ENCODE measurements at regions not wholly inside any gene's neighbourhood (a gene's known extent, or its start where the extent isn't known, plus 50 kb on each side); places are given as distances from the start of the nearest gene placed in this dataset.

- H3K27ac ChIP-seq (ENCODE audit: insufficient read length, low read depth, low read length), result no peak overlapping the region
- no peak overlapping the region for H4K91ac ChIP-seq (ENCODE audit: insufficient read length, low read depth, low read length)
- H3K14ac ChIP-seq (ENCODE audit: insufficient read depth, low read length), result no peak overlapping the region
- H3K18ac ChIP-seq (ENCODE audit: insufficient read length, low read depth, low read length), result no peak overlapping the region
- no peak overlapping the region for H2BK120ac ChIP-seq (ENCODE audit: low read depth, low read length, poor library complexity, severe bottlenecking)
- no peaks in the 10 kb centered on the region for H3K79me2 ChIP-seq (ENCODE audit: insufficient read depth, low read length)
- Mint-ChIP-seq H3K36me3 (ENCODE audit: insufficient read depth in 1 of 3, low read depth in 3 of 3) (no peaks in the 10 kb centered on the region), H3K9me3 (no peaks in the 10 kb centered on the region), H3K27me3 (ENCODE audit: low read depth) (peaks cover 19% of the 10 kb centered on the region), H3K4me3 (no peak overlapping the region), H3K4me1 (peaks cover 20 to 24% of the 10 kb centered on the region in 2 experiments), H3K27ac (no peak overlapping the region)
- no peak overlapping the region for H2BK20ac ChIP-seq (ENCODE audit: low read depth, low read length, poor library complexity, severe bottlenecking)
- no peak overlapping the region for H2AK5ac ChIP-seq (ENCODE audit: insufficient read length, low read length)
- no peak overlapping the region for H2AFZ ChIP-seq (ENCODE audit: low read length)
- H4K8ac ChIP-seq (replicated peaks; ENCODE audit: insufficient read length, low read depth, low read length), result no peak overlapping the region
- H3K23ac ChIP-seq (ENCODE audit: insufficient read length, low read depth, low read length), result no peak overlapping the region
- no peaks in the 10 kb centered on the region for H3K79me1 ChIP-seq (ENCODE audit: insufficient read depth, low read depth, low read length, poor library complexity, severe bottlenecking)
- H4K20me1 ChIP-seq (ENCODE audit: control insufficient read depth, insufficient read depth, insufficient read length), result no peaks in the 10 kb centered on the region
- H3K4ac ChIP-seq (ENCODE audit: low read depth, low read length), result no peak overlapping the region
- no peak overlapping the region for H3K56ac ChIP-seq (ENCODE audit: insufficient read length, low read depth, low read length)
- H3K4me1 ChIP-seq (ENCODE audit: insufficient read depth, low read length), result no peaks in the 10 kb centered on the region
- WGBS (ENCODE audit: extremely low coverage, insufficient read length, low lambda C conversion rate), result no CpG with 5 or more reads among the region's 8 CpGs
- H3K9ac ChIP-seq (ENCODE audit: extremely low read depth, insufficient read length, low read length), result no peak overlapping the region
- TF ChIP-seq, protein P1, sequence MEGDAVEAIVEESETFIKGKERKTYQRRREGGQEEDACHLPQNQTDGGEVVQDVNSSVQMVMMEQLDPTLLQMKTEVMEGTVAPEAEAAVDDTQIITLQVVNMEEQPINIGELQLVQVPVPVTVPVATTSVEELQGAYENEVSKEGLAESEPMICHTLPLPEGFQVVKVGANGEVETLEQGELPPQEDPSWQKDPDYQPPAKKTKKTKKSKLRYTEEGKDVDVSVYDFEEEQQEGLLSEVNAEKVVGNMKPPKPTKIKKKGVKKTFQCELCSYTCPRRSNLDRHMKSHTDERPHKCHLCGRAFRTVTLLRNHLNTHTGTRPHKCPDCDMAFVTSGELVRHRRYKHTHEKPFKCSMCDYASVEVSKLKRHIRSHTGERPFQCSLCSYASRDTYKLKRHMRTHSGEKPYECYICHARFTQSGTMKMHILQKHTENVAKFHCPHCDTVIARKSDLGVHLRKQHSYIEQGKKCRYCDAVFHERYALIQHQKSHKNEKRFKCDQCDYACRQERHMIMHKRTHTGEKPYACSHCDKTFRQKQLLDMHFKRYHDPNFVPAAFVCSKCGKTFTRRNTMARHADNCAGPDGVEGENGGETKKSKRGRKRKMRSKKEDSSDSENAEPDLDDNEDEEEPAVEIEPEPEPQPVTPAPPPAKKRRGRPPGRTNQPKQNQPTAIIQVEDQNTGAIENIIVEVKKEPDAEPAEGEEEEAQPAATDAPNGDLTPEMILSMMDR (conservative IDR thresholded peaks at IDR 0.05), result no peak
- no peak for DNase-seq
- no peak overlapping the region for H2BK12ac ChIP-seq (ENCODE audit: insufficient read length, low read depth, low read length)
- no peak overlapping the region for H3T11ph ChIP-seq (ENCODE audit: low read length)
- no peak overlapping the region for H2BK15ac ChIP-seq (ENCODE audit: low read depth, low read length)
- H4K5ac ChIP-seq (ENCODE audit: insufficient read length, low read depth, low read length), result no peak overlapping the region
- H3K23me2 ChIP-seq (ENCODE audit: insufficient read length, low read depth, low read length, poor library complexity, severe bottlenecking), result no peaks in the 10 kb centered on the region
- no peak overlapping the region for H2BK5ac ChIP-seq (ENCODE audit: insufficient read length, low read length)
- no peaks in the 10 kb centered on the region for H3K9me3 ChIP-seq (ENCODE audit: control insufficient read depth, low read depth, low read length)
- no peaks in the 10 kb centered on the region for H3K27me3 ChIP-seq (ENCODE audit: insufficient read depth, low read length)
- H3K4me2 ChIP-seq (ENCODE audit: insufficient read depth, insufficient read length, low read length), result no peak overlapping the region
Observed at GRCh38 chr11:134652586-134653255, 240.7 kb upstream of the B3GAT1 start.
